RWPE2 (cell line): ENCODE measurements at regions not wholly inside any gene's neighbourhood (a gene's known extent, or its start where the extent isn't known, plus 50 kb on each side); places are given as distances from the start of the nearest gene placed in this dataset.

Experiments
- ATAC-seq: fragments of 200-7000 bp; cut with Tn5 transposase; 3 replicates; pipeline ENCODE4 v1.9.1; 2021; ENCODE audit warnings: low read depth
- DNase-seq: peaks from one replicate; pipeline ENCODE4 v3.0.0-alpha.2; 2020; ENCODE audit warnings: low spot score
- H3K27ac ChIP-seq: fragments of 450-650 bp; 2 replicates; pipeline ENCODE4 v1.5.1; 2017; ENCODE audit warnings: mild to moderate bottlenecking; ENCODE audit not compliant: poor library complexity, severe bottlenecking
- H3K27me3 ChIP-seq: fragments of 250-450 bp; sonication (Bioruptor Pico); 2 replicates; pipeline ENCODE4 v1.5.1; 2021; ENCODE audit warnings: mild to moderate bottlenecking, moderate library complexity; ENCODE audit not compliant: insufficient read depth, poor library complexity, severe bottlenecking
- H3K36me3 ChIP-seq: fragments of 250-450 bp; sonication (Bioruptor Pico); 2 replicates; pipeline ENCODE4 v1.5.1; 2020; ENCODE audit warnings: low read depth, mild to moderate bottlenecking, moderate library complexity
- H3K4me1 ChIP-seq: fragments of 250-450 bp; sonication (Bioruptor Pico); 2 replicates; pipeline ENCODE4 v1.5.1; 2021; ENCODE audit warnings: mild to moderate bottlenecking, moderate library complexity; ENCODE audit not compliant: insufficient read depth, poor library complexity, severe bottlenecking
- H3K4me3 ChIP-seq: fragments of 250-450 bp; sonication (Bioruptor Pico); 2 replicates; pipeline ENCODE4 v1.5.1; 2021; ENCODE audit warnings: mild to moderate bottlenecking, moderate library complexity; ENCODE audit not compliant: severe bottlenecking
- H3K9me3 ChIP-seq: fragments of 250-450 bp; sonication (Bioruptor Pico); 2 replicates; pipeline ENCODE4 v1.5.1; 2021; ENCODE audit warnings: mild to moderate bottlenecking, moderate library complexity; ENCODE audit not compliant: severe bottlenecking
- TF ChIP-seq, protein P1 (sequence below): fragments of 450-650 bp; IDR thresholded peaks from one replicate; pipeline ENCODE4 v1.5.1; 2017; ENCODE audit warnings: mild to moderate bottlenecking, moderate library complexity; ENCODE audit not compliant: poor library complexity, severe bottlenecking

GRCh38 chr4:60581919-60582536 is 618.1 kb upstream of the ADGRL3 start:
- no peak overlapping the region for H3K4me3 ChIP-seq
- ATAC-seq (no peak), DNase-seq (no peak)
- TF ChIP-seq, protein P1, sequence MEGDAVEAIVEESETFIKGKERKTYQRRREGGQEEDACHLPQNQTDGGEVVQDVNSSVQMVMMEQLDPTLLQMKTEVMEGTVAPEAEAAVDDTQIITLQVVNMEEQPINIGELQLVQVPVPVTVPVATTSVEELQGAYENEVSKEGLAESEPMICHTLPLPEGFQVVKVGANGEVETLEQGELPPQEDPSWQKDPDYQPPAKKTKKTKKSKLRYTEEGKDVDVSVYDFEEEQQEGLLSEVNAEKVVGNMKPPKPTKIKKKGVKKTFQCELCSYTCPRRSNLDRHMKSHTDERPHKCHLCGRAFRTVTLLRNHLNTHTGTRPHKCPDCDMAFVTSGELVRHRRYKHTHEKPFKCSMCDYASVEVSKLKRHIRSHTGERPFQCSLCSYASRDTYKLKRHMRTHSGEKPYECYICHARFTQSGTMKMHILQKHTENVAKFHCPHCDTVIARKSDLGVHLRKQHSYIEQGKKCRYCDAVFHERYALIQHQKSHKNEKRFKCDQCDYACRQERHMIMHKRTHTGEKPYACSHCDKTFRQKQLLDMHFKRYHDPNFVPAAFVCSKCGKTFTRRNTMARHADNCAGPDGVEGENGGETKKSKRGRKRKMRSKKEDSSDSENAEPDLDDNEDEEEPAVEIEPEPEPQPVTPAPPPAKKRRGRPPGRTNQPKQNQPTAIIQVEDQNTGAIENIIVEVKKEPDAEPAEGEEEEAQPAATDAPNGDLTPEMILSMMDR = no peak
- H3K27ac ChIP-seq = no peak overlapping the region
- no peaks in the 10 kb centered on the region for H3K27me3 ChIP-seq
- no peaks in the 10 kb centered on the region for H3K9me3 ChIP-seq
- H3K4me1 ChIP-seq = no peaks in the 10 kb centered on the region
- H3K36me3 ChIP-seq = no peaks in the 10 kb centered on the region

- no peaks in the 10 kb centered on the region for H3K4me1 ChIP-seq
- H3K27me3 ChIP-seq = no peaks in the 10 kb centered on the region
- DNase-seq = no peak
- H3K9me3 ChIP-seq = no peaks in the 10 kb centered on the region
- H3K27ac ChIP-seq = no peak overlapping the region
- 0 out of 3 replicates have a peak, but pooled peaks have one; percentile 45 for ATAC-seq
- no peak overlapping the region for H3K4me3 ChIP-seq
- TF ChIP-seq, protein P1 = no peak
- H3K36me3 ChIP-seq = no peaks in the 10 kb centered on the region
Observed at GRCh38 chr4:60588556-60588955, 611.6 kb upstream of the ADGRL3 start.

DNA sequence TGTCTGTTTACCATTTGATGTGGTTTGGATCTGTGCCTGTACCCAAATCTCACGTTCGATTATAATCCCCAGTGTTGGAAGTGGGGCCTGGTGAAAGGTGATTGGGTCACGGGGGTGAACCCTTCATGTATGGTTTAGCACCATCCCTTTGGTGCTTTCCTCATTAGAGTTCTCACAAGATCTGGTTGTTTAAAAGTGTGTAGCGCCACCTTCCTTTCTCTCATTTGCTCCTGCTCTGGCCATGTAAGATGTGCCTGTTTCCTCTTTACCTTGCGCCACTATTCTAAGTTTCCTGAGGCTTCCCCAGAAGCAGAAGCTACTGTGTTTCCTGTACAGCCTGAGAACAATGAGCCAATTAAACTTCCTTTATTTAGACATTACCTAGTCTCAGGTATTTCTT is 610.7 kb upstream of the ADGRL3 start:
- no peak overlapping the region for H3K4me3 ChIP-seq
- TF ChIP-seq, protein P1 = no peak
- no peaks in the 10 kb centered on the region for H3K27me3 ChIP-seq
- no peaks in the 10 kb centered on the region for H3K36me3 ChIP-seq
- H3K27ac ChIP-seq = no peak overlapping the region
- H3K9me3 ChIP-seq = no peaks in the 10 kb centered on the region
- no peaks in the 10 kb centered on the region for H3K4me1 ChIP-seq
- ATAC-seq (no peak), DNase-seq (no peak)

GRCh38 chr4:60590116-60590515 is 610.0 kb upstream of the ADGRL3 start:
- H3K4me1 ChIP-seq = no peaks in the 10 kb centered on the region
- no peak for ATAC-seq
- H3K36me3 ChIP-seq = no peaks in the 10 kb centered on the region
- no peak overlapping the region for H3K27ac ChIP-seq
- H3K9me3 ChIP-seq = no peaks in the 10 kb centered on the region
- TF ChIP-seq, protein P1 = no peak
- H3K4me3 ChIP-seq = no peak overlapping the region
- DNase-seq = no peak
- H3K27me3 ChIP-seq = no peaks in the 10 kb centered on the region

- DNase-seq = no peak
Observed at GRCh38 chr4:60605646-60606354, 594.3 kb upstream of the ADGRL3 start.

More at GRCh38 chr4:60605646-60606354, 594.3 kb upstream of the ADGRL3 start:
- Histone ChIP-seq H3K36me3 (no peaks in the 10 kb centered on the region), H3K4me3 (no peak overlapping the region), H3K27ac (no peak overlapping the region), H3K9me3 (no peaks in the 10 kb centered on the region), H3K4me1 (peaks cover 5% of the 10 kb centered on the region), H3K27me3 (no peaks in the 10 kb centered on the region)
- TF ChIP-seq, protein P1 = no peak
- ATAC-seq = no peak
